Endothelial cell of umbilical vein (primary cell): ENCODE measurements at regions not wholly inside any gene's neighbourhood (a gene's known extent, or its start where the extent isn't known, plus 50 kb on each side); places are given as distances from the start of the nearest gene placed in this dataset.

Source experiments
- MYC ChIP-seq: IDR thresholded peaks from one replicate; pipeline ENCODE4 v1.6.1; 2011; ENCODE audit warnings: mild to moderate bottlenecking, low read depth, low read length
- TF ChIP-seq, protein P1 (sequence below), 2 donors: IDR thresholded peaks; 1 replicate in 1 of 2; 2 replicates in 1 of 2; pipeline ENCODE4 v1.5.1; 2011; ENCODE audit warnings: low read length in 2 of 2, mild to moderate bottlenecking in 2 of 2, moderate library complexity in 2 of 2, control low read depth in 1 of 2, inconsistent platforms in 1 of 2, low read depth in 1 of 2; ENCODE audit not compliant: insufficient read depth in 1 of 2; ENCODE audit errors: extremely low read depth in 1 of 2

DNA sequence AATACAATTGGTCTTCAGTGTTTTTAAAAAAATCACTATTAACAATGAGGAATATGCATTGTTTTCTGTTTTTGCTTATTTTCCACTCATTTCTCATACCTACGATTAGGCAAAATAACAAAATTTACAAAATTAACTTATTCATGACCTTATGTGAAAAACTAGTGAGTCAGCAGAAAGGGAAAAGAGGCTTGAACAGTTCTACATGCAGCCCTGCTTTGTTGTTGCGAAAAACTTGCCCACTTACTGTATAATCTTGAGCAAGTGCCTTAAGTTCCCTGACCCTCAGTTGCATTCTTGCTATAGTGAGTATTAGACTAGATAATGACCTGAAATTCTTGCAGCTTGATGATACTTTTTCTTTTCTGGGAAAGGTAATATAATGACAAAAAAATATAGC, 551.1 kb upstream of the BCHE start:
- TF ChIP-seq, protein P1, sequence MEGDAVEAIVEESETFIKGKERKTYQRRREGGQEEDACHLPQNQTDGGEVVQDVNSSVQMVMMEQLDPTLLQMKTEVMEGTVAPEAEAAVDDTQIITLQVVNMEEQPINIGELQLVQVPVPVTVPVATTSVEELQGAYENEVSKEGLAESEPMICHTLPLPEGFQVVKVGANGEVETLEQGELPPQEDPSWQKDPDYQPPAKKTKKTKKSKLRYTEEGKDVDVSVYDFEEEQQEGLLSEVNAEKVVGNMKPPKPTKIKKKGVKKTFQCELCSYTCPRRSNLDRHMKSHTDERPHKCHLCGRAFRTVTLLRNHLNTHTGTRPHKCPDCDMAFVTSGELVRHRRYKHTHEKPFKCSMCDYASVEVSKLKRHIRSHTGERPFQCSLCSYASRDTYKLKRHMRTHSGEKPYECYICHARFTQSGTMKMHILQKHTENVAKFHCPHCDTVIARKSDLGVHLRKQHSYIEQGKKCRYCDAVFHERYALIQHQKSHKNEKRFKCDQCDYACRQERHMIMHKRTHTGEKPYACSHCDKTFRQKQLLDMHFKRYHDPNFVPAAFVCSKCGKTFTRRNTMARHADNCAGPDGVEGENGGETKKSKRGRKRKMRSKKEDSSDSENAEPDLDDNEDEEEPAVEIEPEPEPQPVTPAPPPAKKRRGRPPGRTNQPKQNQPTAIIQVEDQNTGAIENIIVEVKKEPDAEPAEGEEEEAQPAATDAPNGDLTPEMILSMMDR (IDR thresholded peaks at IDR 0.05; ENCODE audit: extremely low read depth in 1 of 2, insufficient read depth in 1 of 2, low read depth in 1 of 2, low read length in 2 of 2), result no peak
- TF ChIP-seq MYC, result no peak
